Panc1 (cell line): ENCODE measurements at regions not wholly inside any gene's neighbourhood (a gene's known extent, or its start where the extent isn't known, plus 50 kb on each side); places are given as distances from the start of the nearest gene placed in this dataset.

ENCODE experiments used
- ATAC-seq: fragments of 200-7000 bp; cut with Tn5 transposase; 2 replicates; pipeline ENCODE4 v1.9.1; 2020; ENCODE audit warnings: mild to moderate bottlenecking, moderate library complexity
- BruUV-seq: library from RNA; stranded (reverse); fragments of 400-500 nt; replicated peaks from 2 replicates; lab custom pipeline; 2021; lab: Mats Ljungman, UMichigan
- CTCF ChIA-PET: fragments of 300-600 bp; sonication (Branson Sonifier 250); formaldehyde crosslinking; loops from one replicate; lab custom pipeline; 2022; ENCODE audit warnings: antibody characterized with exemption; lab: Charles Lee
- POLR2A ChIA-PET: fragments of 300-600 bp; sonication (Branson Sonifier 250); formaldehyde crosslinking; loops from one replicate; lab custom pipeline; 2022; ENCODE audit warnings: antibody characterized with exemption; lab: Charles Lee
- DNase-seq: peaks from one replicate; pipeline ENCODE4 v3.0.0-alpha.2; 2010; ENCODE audit warnings: low read depth, low spot score
- H3K27ac ChIP-seq: 2 replicates; pipeline ENCODE4 v1.5.1; 2011; ENCODE audit warnings: mild to moderate bottlenecking, low read length, inconsistent platforms
- H3K27me3 ChIP-seq: fragments of 200-500 bp; sonication (Bioruptor generic); 2 replicates; pipeline ENCODE4 v1.6.0; 2014; ENCODE audit warnings: low read length, inconsistent platforms; ENCODE audit not compliant: control insufficient read depth, insufficient read depth
- H3K36me3 ChIP-seq: fragments of 200-500 bp; sonication (Bioruptor generic); 2 replicates; pipeline ENCODE4 v1.5.1; 2014; ENCODE audit warnings: inconsistent platforms, mild to moderate bottlenecking, low read length, moderate library complexity; ENCODE audit not compliant: control insufficient read depth, insufficient read depth
- H3K4me1 ChIP-seq: 2 replicates; pipeline ENCODE4 v1.5.1; 2011; ENCODE audit warnings: inconsistent platforms, mild to moderate bottlenecking, low read length, moderate library complexity; ENCODE audit not compliant: control insufficient read depth, insufficient read depth
- H3K4me3 ChIP-seq, 2 experiments: 2 replicates each; pipeline ENCODE4 v1.5.1; 2011 to 2012; ENCODE audit warnings: low read depth in 2 of 2, low read length in 2 of 2, mild to moderate bottlenecking in 2 of 2, inconsistent platforms in 1 of 2, moderate library complexity in 1 of 2
- H3K9me3 ChIP-seq: fragments of 200-500 bp; sonication (Bioruptor generic); 2 replicates; pipeline ENCODE4 v1.5.1; 2014; ENCODE audit warnings: low read depth, mild to moderate bottlenecking, inconsistent platforms, low read length, moderate library complexity; ENCODE audit not compliant: control insufficient read depth, insufficient read depth
- POLR2AphosphoS5 ChIP-seq: IDR thresholded peaks from 2 replicates; pipeline ENCODE4 v1.6.1; 2012; ENCODE audit warnings: mild to moderate bottlenecking, low read depth, low read length, moderate library complexity
- SIN3A ChIP-seq: IDR thresholded peaks from 2 replicates; pipeline ENCODE4 v1.6.1; 2012; ENCODE audit warnings: low read depth, mild to moderate bottlenecking, low read length, moderate library complexity, borderline replicate concordance; ENCODE audit not compliant: insufficient read depth
- TCF7L2 ChIP-seq: IDR thresholded peaks from 2 replicates; pipeline ENCODE4 v1.6.1; 2011; ENCODE audit warnings: mild to moderate bottlenecking, low read depth, low read length, inconsistent platforms
- in situ Hi-C: cut with HindIII; loops from 2 replicates; pipeline ENCODE4 v1.10.0; 2016; ENCODE audit warnings: low sequenced_read_pairs, low pct_unique_long_range_greater_than_20kb
- intact Hi-C: fragments of 100-400 bp; cut with micrococcal nuclease; formaldehyde crosslinking; loops from one replicate; pipeline ENCODE4 v1.10.0; 2022; ENCODE audit not compliant: unreplicated experiment
- TF ChIP-seq, protein P1 (sequence below): fragments of 450-650 bp; IDR thresholded peaks from 2 replicates; pipeline ENCODE4 v1.5.1; 2017; ENCODE audit warnings: mild to moderate bottlenecking
- TF ChIP-seq, protein P2 (sequence below), 2 experiments: IDR thresholded peaks; 2 replicates each; pipeline ENCODE4 v1.6.1; 2011 to 2012; ENCODE audit warnings: low read depth in 2 of 2, control low read depth in 1 of 2, low read length in 1 of 2, mild to moderate bottlenecking in 1 of 2, moderate library complexity in 1 of 2; ENCODE audit not compliant: insufficient read depth in 1 of 2

- no peaks in the 10 kb centered on the region for H3K4me1 ChIP-seq
- in situ Hi-C loops (no loop called here), intact Hi-C loops (no loop called here)
- no peak overlapping the region for H3K4me3 ChIP-seq
- H3K27me3 ChIP-seq = no peaks in the 10 kb centered on the region
- no peak overlapping the region for H3K27ac ChIP-seq
- TF ChIP-seq SIN3A = no peak
- no peak for TF ChIP-seq TCF7L2
- no peak for TF ChIP-seq POLR2AphosphoS5
- TF ChIP-seq, protein P1, sequence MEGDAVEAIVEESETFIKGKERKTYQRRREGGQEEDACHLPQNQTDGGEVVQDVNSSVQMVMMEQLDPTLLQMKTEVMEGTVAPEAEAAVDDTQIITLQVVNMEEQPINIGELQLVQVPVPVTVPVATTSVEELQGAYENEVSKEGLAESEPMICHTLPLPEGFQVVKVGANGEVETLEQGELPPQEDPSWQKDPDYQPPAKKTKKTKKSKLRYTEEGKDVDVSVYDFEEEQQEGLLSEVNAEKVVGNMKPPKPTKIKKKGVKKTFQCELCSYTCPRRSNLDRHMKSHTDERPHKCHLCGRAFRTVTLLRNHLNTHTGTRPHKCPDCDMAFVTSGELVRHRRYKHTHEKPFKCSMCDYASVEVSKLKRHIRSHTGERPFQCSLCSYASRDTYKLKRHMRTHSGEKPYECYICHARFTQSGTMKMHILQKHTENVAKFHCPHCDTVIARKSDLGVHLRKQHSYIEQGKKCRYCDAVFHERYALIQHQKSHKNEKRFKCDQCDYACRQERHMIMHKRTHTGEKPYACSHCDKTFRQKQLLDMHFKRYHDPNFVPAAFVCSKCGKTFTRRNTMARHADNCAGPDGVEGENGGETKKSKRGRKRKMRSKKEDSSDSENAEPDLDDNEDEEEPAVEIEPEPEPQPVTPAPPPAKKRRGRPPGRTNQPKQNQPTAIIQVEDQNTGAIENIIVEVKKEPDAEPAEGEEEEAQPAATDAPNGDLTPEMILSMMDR = no peak
- TF ChIP-seq, protein P2, sequence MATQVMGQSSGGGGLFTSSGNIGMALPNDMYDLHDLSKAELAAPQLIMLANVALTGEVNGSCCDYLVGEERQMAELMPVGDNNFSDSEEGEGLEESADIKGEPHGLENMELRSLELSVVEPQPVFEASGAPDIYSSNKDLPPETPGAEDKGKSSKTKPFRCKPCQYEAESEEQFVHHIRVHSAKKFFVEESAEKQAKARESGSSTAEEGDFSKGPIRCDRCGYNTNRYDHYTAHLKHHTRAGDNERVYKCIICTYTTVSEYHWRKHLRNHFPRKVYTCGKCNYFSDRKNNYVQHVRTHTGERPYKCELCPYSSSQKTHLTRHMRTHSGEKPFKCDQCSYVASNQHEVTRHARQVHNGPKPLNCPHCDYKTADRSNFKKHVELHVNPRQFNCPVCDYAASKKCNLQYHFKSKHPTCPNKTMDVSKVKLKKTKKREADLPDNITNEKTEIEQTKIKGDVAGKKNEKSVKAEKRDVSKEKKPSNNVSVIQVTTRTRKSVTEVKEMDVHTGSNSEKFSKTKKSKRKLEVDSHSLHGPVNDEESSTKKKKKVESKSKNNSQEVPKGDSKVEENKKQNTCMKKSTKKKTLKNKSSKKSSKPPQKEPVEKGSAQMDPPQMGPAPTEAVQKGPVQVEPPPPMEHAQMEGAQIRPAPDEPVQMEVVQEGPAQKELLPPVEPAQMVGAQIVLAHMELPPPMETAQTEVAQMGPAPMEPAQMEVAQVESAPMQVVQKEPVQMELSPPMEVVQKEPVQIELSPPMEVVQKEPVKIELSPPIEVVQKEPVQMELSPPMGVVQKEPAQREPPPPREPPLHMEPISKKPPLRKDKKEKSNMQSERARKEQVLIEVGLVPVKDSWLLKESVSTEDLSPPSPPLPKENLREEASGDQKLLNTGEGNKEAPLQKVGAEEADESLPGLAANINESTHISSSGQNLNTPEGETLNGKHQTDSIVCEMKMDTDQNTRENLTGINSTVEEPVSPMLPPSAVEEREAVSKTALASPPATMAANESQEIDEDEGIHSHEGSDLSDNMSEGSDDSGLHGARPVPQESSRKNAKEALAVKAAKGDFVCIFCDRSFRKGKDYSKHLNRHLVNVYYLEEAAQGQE (IDR thresholded peaks at IDR 0.05; ENCODE audit: insufficient read depth in 1 of 2, low read depth in 2 of 2, low read length in 1 of 2) = no peak
- no peaks in the 10 kb centered on the region for H3K36me3 ChIP-seq
- ATAC-seq (no peak), DNase-seq (no peak)
- POLR2A ChIA-PET = no interaction called here
- H3K9me3 ChIP-seq = no peaks in the 10 kb centered on the region
- CTCF ChIA-PET = no interaction called here
- BruUV-seq = no TSS peak
These were observed 409.1 kb upstream of the TEX13C start for GRCh38 chrX:124910611-124911010.

DNA sequence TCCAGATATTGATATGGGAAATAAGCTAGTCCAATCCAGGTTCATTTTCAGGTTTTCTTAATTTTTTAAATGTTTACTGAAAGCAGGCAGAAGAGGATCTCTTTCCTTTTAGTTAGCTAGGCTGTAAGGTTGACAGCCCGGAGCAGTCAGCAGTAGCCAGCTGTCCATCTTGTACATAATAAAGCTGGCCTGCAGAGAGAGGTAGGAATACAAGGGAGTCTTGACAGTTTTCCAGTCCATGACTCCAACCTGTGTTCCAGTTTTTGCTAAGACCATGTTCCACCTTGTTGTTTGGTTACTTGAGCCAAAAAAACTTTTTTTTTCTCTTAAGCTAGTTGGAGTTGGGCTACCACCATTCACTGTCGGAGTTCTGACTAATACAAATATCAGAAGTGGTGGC lies 402.7 kb upstream of the TEX13C start:
- intact Hi-C loops (no loop called here), in situ Hi-C loops (no loop called here)
- no peaks in the 10 kb centered on the region for H3K27me3 ChIP-seq
- TF ChIP-seq, protein P2 (IDR thresholded peaks at IDR 0.05; ENCODE audit: insufficient read depth in 1 of 2, low read depth in 2 of 2, low read length in 1 of 2) = no peak
- TF ChIP-seq SIN3A (no peak), POLR2AphosphoS5 (no peak), TCF7L2 (no peak)
- TF ChIP-seq, protein P1 = no peak
- H3K4me1 ChIP-seq = no peaks in the 10 kb centered on the region
- DNase-seq = no peak
- no peak overlapping the region for H3K27ac ChIP-seq
- ATAC-seq = no peak
- ChIA-PET CTCF (no interaction called here), POLR2A (no interaction called here)
- no TSS peak for BruUV-seq
- no peak overlapping the region for H3K4me3 ChIP-seq
- no peaks in the 10 kb centered on the region for H3K36me3 ChIP-seq
- H3K9me3 ChIP-seq = no peaks in the 10 kb centered on the region
